Endothelial cell of umbilical vein (primary cell): ENCODE measurements at regions not wholly inside any gene's neighbourhood (a gene's known extent, or its start where the extent isn't known, plus 50 kb on each side); places are given as distances from the start of the nearest gene placed in this dataset.

Source experiments
- BruUV-seq: library from RNA; stranded (reverse); fragments of 400-500 nt; replicated peaks from 2 replicates; lab custom pipeline; 2021; lab: Mats Ljungman, UMichigan
- CTCF ChIA-PET: fragments of 300-600, 350-600 bp; sonication (Branson Sonifier 250); formaldehyde crosslinking; loops from one replicate; lab custom pipeline; 2021; ENCODE audit warnings: antibody characterized with exemption, inconsistent platforms; lab: Charles Lee
- POLR2A ChIA-PET: fragments of 300-600, 350-600 bp; sonication (Branson Sonifier 250); formaldehyde crosslinking; loops from one replicate; lab custom pipeline; 2021; ENCODE audit warnings: antibody characterized with exemption, inconsistent platforms; lab: Charles Lee
- DNase-seq: peaks from one replicate; pipeline ENCODE4 v3.0.0-alpha.2; 2011; ENCODE audit warnings: low read depth, low spot score
- FAIRE-seq: peaks from 2 replicates; lab custom pipeline; 2011; peaks lifted over from hg19 to GRCh38; lab: Jason Lieb, UNC
- H2AFZ ChIP-seq: 2 replicates; pipeline ENCODE4 v1.6.0; 2012; ENCODE audit warnings: low read depth, low read length, control low read depth, inconsistent platforms
- H3K27ac ChIP-seq: 2 replicates; pipeline ENCODE4 v1.5.1; 2011; ENCODE audit warnings: low read depth, mild to moderate bottlenecking, control low read depth, low read length, moderate library complexity; ENCODE audit not compliant: insufficient read depth
- H3K27me3 ChIP-seq, 2 experiments: 2 replicates each; pipeline versions ENCODE4 v1.6.0 to v1.6.1; 2011; ENCODE audit warnings: low read length in 2 of 2, mixed read lengths in 1 of 2; ENCODE audit not compliant: control insufficient read depth in 2 of 2, insufficient read depth in 2 of 2
- H3K36me3 ChIP-seq, 2 experiments: 2 replicates in 1 of 2; 3 replicates in 1 of 2; pipeline ENCODE4 v1.5.1; 2011; ENCODE audit warnings: low read length in 2 of 2, mild to moderate bottlenecking in 1 of 2, moderate library complexity in 1 of 2; ENCODE audit not compliant: control insufficient read depth in 2 of 2, insufficient read depth in 2 of 2; ENCODE audit errors: extremely low read depth in 1 of 2
- H3K4me1 ChIP-seq: 3 replicates; pipeline ENCODE4 v1.5.1; 2011; ENCODE audit warnings: mild to moderate bottlenecking, low read length; ENCODE audit not compliant: control insufficient read depth, insufficient read depth; ENCODE audit errors: extremely low read depth
- H3K4me2 ChIP-seq: 2 replicates; pipeline ENCODE4 v1.6.1; 2011; ENCODE audit warnings: low read length, control low read depth, mixed read lengths; ENCODE audit not compliant: insufficient read depth
- H3K4me3 ChIP-seq, 3 experiments: fragments of 200-600 bp in 1 of 3; sonication (generic), shearing (Covaris generic) in 1 of 3; replicated peaks in 1 of 3; 2 replicates each; pipeline ENCODE4 v1.5.1; 2011 to 2016; ENCODE audit warnings: control low read depth in 3 of 3, low read length in 3 of 3, mild to moderate bottlenecking in 2 of 3, inconsistent platforms in 1 of 3, low read depth in 1 of 3, moderate library complexity in 1 of 3; ENCODE audit not compliant: insufficient read depth in 1 of 3
- H3K79me2 ChIP-seq: 2 replicates; pipeline ENCODE4 v1.6.0; 2012; ENCODE audit warnings: low read length, inconsistent platforms; ENCODE audit not compliant: control insufficient read depth, insufficient read depth
- H3K9ac ChIP-seq: replicated peaks from 2 replicates; pipeline ENCODE3; 2011; ENCODE audit warnings: low read length, control low read depth; ENCODE audit not compliant: insufficient read depth; ENCODE audit errors: extremely low read depth
- H3K9me1 ChIP-seq: replicated peaks from 3 replicates; pipeline ENCODE4 v1.6.0; 2011; ENCODE audit warnings: mild to moderate bottlenecking, low read length; ENCODE audit not compliant: control insufficient read depth, insufficient read depth; ENCODE audit errors: extremely low read depth
- H3K9me3 ChIP-seq: replicated peaks from 2 replicates; pipeline ENCODE4 v1.5.1; 2012; ENCODE audit warnings: low read length, inconsistent platforms; ENCODE audit not compliant: control insufficient read depth, insufficient read depth
- H4K20me1 ChIP-seq: replicated peaks from 2 replicates; pipeline ENCODE3; 2011; ENCODE audit warnings: mild to moderate bottlenecking, low read length; ENCODE audit not compliant: control insufficient read depth, insufficient read depth; ENCODE audit errors: extremely low read depth
- EZH2 ChIP-seq: IDR thresholded peaks from 2 replicates; pipeline ENCODE4 v1.6.1; 2012; ENCODE audit warnings: borderline replicate concordance, low read depth, mild to moderate bottlenecking, moderate library complexity, low read length, inconsistent platforms; ENCODE audit not compliant: severe bottlenecking
- FOS ChIP-seq: IDR thresholded peaks from 2 replicates; pipeline ENCODE4 v1.6.1; 2011; ENCODE audit warnings: mild to moderate bottlenecking, low read length, moderate library complexity, borderline replicate concordance; ENCODE audit not compliant: insufficient read depth
- GATA2 ChIP-seq: IDR thresholded peaks from 2 replicates; pipeline ENCODE4 v1.7.0; 2011; ENCODE audit warnings: low read depth, mild to moderate bottlenecking, moderate library complexity, mixed read lengths, low read length; ENCODE audit not compliant: insufficient read length, insufficient read depth
- JUN ChIP-seq: IDR thresholded peaks from 2 replicates; pipeline ENCODE4 v1.6.1; 2011; ENCODE audit warnings: borderline replicate concordance, low read depth; ENCODE audit not compliant: insufficient read length, insufficient read depth
- MAX ChIP-seq: IDR thresholded peaks from 2 replicates; pipeline ENCODE4 v1.6.1; 2011; ENCODE audit not compliant: insufficient read depth, insufficient read length
- MYC ChIP-seq: IDR thresholded peaks from one replicate; pipeline ENCODE4 v1.6.1; 2011; ENCODE audit warnings: mild to moderate bottlenecking, low read depth, low read length
- POLR2A ChIP-seq: IDR thresholded peaks from 2 replicates; pipeline ENCODE4 v1.6.1; 2012; ENCODE audit warnings: low read depth, mild to moderate bottlenecking, control low read depth, low read length
- POLR2AphosphoS5 ChIP-seq: IDR thresholded peaks from 2 replicates; pipeline ENCODE4 v1.6.1; 2012; ENCODE audit warnings: low read depth, mild to moderate bottlenecking, control low read depth, low read length, moderate library complexity; ENCODE audit not compliant: insufficient read depth
- dilution Hi-C: fragments of 300-500 bp; cut with MboI; formaldehyde crosslinking; loops from one replicate; pipeline ENCODE4 v1.15.0; 2019; ENCODE audit warnings: low sequenced_read_pairs; ENCODE audit not compliant: extremely low pct_ligation_motif_present
- intact Hi-C: fragments of 100-400 bp; cut with micrococcal nuclease; formaldehyde crosslinking; loops from one replicate; pipeline ENCODE4 v1.10.0; 2022
- TF ChIP-seq, protein P1 (sequence below), 2 donors: IDR thresholded peaks; 1 replicate in 1 of 2; 2 replicates in 1 of 2; pipeline ENCODE4 v1.5.1; 2011; ENCODE audit warnings: low read length in 2 of 2, mild to moderate bottlenecking in 2 of 2, moderate library complexity in 2 of 2, control low read depth in 1 of 2, inconsistent platforms in 1 of 2, low read depth in 1 of 2; ENCODE audit not compliant: insufficient read depth in 1 of 2; ENCODE audit errors: extremely low read depth in 1 of 2

- Histone ChIP-seq H3K36me3 (no peaks in the 10 kb centered on the region), H3K9ac (no peak overlapping the region), H3K27ac (no peak overlapping the region), H3K79me2 (no peaks in the 10 kb centered on the region), H3K9me1 (no peaks in the 10 kb centered on the region), H3K9me3 (peaks cover 4% of the 10 kb centered on the region), H3K4me2 (no peak overlapping the region), H2AFZ (no peak overlapping the region), H4K20me1 (no peaks in the 10 kb centered on the region), H3K4me1 (no peaks in the 10 kb centered on the region), H3K4me3 (no peak overlapping the region), H3K27me3 (no peaks in the 10 kb centered on the region)
- BruUV-seq = no TSS peak
- FAIRE-seq = no peak
- dilution Hi-C loops = no loop called here
- no peak for DNase-seq
- POLR2A ChIA-PET = no interaction called here
- intact Hi-C loops = no loop called here
- TF ChIP-seq POLR2A = no peak
- TF ChIP-seq MYC = no peak
- no peak for TF ChIP-seq MAX
- TF ChIP-seq GATA2 = no peak
- TF ChIP-seq FOS = no peak
- no peak for TF ChIP-seq POLR2AphosphoS5
- no peak for TF ChIP-seq EZH2
- no peak for TF ChIP-seq JUN
- TF ChIP-seq, protein P1, sequence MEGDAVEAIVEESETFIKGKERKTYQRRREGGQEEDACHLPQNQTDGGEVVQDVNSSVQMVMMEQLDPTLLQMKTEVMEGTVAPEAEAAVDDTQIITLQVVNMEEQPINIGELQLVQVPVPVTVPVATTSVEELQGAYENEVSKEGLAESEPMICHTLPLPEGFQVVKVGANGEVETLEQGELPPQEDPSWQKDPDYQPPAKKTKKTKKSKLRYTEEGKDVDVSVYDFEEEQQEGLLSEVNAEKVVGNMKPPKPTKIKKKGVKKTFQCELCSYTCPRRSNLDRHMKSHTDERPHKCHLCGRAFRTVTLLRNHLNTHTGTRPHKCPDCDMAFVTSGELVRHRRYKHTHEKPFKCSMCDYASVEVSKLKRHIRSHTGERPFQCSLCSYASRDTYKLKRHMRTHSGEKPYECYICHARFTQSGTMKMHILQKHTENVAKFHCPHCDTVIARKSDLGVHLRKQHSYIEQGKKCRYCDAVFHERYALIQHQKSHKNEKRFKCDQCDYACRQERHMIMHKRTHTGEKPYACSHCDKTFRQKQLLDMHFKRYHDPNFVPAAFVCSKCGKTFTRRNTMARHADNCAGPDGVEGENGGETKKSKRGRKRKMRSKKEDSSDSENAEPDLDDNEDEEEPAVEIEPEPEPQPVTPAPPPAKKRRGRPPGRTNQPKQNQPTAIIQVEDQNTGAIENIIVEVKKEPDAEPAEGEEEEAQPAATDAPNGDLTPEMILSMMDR (IDR thresholded peaks at IDR 0.05; ENCODE audit: extremely low read depth in 1 of 2, insufficient read depth in 1 of 2, low read depth in 1 of 2, low read length in 2 of 2) = no peak
- CTCF ChIA-PET = no interaction called here
Measured at GRCh38 chr3:83928391-83928790, 1030.4 kb upstream of the CADM2 start.
